ENCODE measurements at regions not wholly inside any gene's neighbourhood (a gene's known extent, or its start where the extent isn't known, plus 50 kb on each side); places are given as distances from the start of the nearest gene placed in this dataset.

- intact Hi-C loops (cut with micrococcal nuclease) (no loop called here), dilution Hi-C loops (cut with MboI; ENCODE audit: extremely low pct_ligation_motif_present, low sequenced_read_pairs) (no loop called here)
- CTCF ChIA-PET = no interaction called here
- Histone ChIP-seq H3K9me1 (replicated peaks; ENCODE audit: control insufficient read depth, extremely low read depth, insufficient read depth, low read length) (no peaks in the 10 kb centered on the region), H3K4me3 (replicated peaks in 1 of 3; ENCODE audit: insufficient read depth in 1 of 3, low read depth in 1 of 3, low read length in 3 of 3) (no peak overlapping the region), H2AFZ (ENCODE audit: low read depth, low read length) (no peak overlapping the region), H3K4me1 (ENCODE audit: control insufficient read depth, extremely low read depth, insufficient read depth, low read length) (no peaks in the 10 kb centered on the region), H3K27ac (ENCODE audit: insufficient read depth, low read depth, low read length) (no peak overlapping the region), H3K27me3 (ENCODE audit: control insufficient read depth in 2 of 2, insufficient read depth in 2 of 2, low read length in 2 of 2) (no peaks in the 10 kb centered on the region), H3K9ac (replicated peaks; ENCODE audit: extremely low read depth, insufficient read depth, low read length) (no peak overlapping the region), H3K79me2 (ENCODE audit: control insufficient read depth, insufficient read depth, low read length) (no peaks in the 10 kb centered on the region), H3K9me3 (replicated peaks; ENCODE audit: control insufficient read depth, insufficient read depth, low read length) (no peaks in the 10 kb centered on the region), H3K36me3 (ENCODE audit: control insufficient read depth in 2 of 2, extremely low read depth in 1 of 2, insufficient read depth in 2 of 2, low read length in 2 of 2) (no peaks in the 10 kb centered on the region), H4K20me1 (replicated peaks; ENCODE audit: control insufficient read depth, extremely low read depth, insufficient read depth, low read length) (no peaks in the 10 kb centered on the region), H3K4me2 (ENCODE audit: insufficient read depth, low read length) (no peak overlapping the region)
- POLR2A ChIA-PET = no interaction called here
- no TSS peak for BruUV-seq (replicated peaks)
- FAIRE-seq (no peak), DNase-seq (ENCODE audit: low read depth, low spot score) (no peak)
- no peak for TF ChIP-seq FOS (IDR thresholded peaks at IDR 0.05; ENCODE audit: borderline replicate concordance, insufficient read depth, low read length)
- TF ChIP-seq POLR2A (IDR thresholded peaks at IDR 0.05; ENCODE audit: low read depth, low read length) = no peak
- TF ChIP-seq JUN (IDR thresholded peaks at IDR 0.05; ENCODE audit: borderline replicate concordance, insufficient read depth, insufficient read length, low read depth) = no peak
- no peak for TF ChIP-seq CTCF (IDR thresholded peaks at IDR 0.05; ENCODE audit: extremely low read depth in 1 of 2, insufficient read depth in 1 of 2, low read depth in 1 of 2, low read length in 2 of 2)
- no peak for TF ChIP-seq MYC (IDR thresholded peaks at IDR 0.05; ENCODE audit: low read depth, low read length)
- TF ChIP-seq MAX (IDR thresholded peaks at IDR 0.05; ENCODE audit: insufficient read depth, insufficient read length) = no peak
Measured at GRCh38 chr6:105757512-105758200, 328.5 kb upstream of the PRDM1 start.

- Histone ChIP-seq H3K9me1 (replicated peaks; ENCODE audit: control insufficient read depth, extremely low read depth, insufficient read depth, low read length) (no peaks in the 10 kb centered on the region), H3K79me2 (ENCODE audit: control insufficient read depth, insufficient read depth, low read length) (no peaks in the 10 kb centered on the region), H3K9me3 (replicated peaks; ENCODE audit: control insufficient read depth, insufficient read depth, low read length) (no peaks in the 10 kb centered on the region), H3K27me3 (ENCODE audit: control insufficient read depth in 2 of 2, insufficient read depth in 2 of 2, low read length in 2 of 2) (no peaks in the 10 kb centered on the region), H3K4me3 (replicated peaks in 1 of 3; ENCODE audit: insufficient read depth in 1 of 3, low read depth in 1 of 3, low read length in 3 of 3) (no peak overlapping the region), H3K27ac (ENCODE audit: insufficient read depth, low read depth, low read length) (no peak overlapping the region), H3K9ac (replicated peaks; ENCODE audit: extremely low read depth, insufficient read depth, low read length) (no peak overlapping the region), H3K4me1 (ENCODE audit: control insufficient read depth, extremely low read depth, insufficient read depth, low read length) (no peaks in the 10 kb centered on the region), H3K36me3 (ENCODE audit: control insufficient read depth in 2 of 2, extremely low read depth in 1 of 2, insufficient read depth in 2 of 2, low read length in 2 of 2) (no peaks in the 10 kb centered on the region), H3K4me2 (ENCODE audit: insufficient read depth, low read length) (no peak overlapping the region), H4K20me1 (replicated peaks; ENCODE audit: control insufficient read depth, extremely low read depth, insufficient read depth, low read length) (no peaks in the 10 kb centered on the region), H2AFZ (ENCODE audit: low read depth, low read length) (no peak overlapping the region)
- intact Hi-C loops (cut with micrococcal nuclease) (no loop called here), dilution Hi-C loops (cut with MboI; ENCODE audit: extremely low pct_ligation_motif_present, low sequenced_read_pairs) (no loop called here)
- POLR2A ChIA-PET = no interaction called here
- BruUV-seq (replicated peaks) = no TSS peak
- TF ChIP-seq CTCF (IDR thresholded peaks at IDR 0.05; ENCODE audit: extremely low read depth in 1 of 2, insufficient read depth in 1 of 2, low read depth in 1 of 2, low read length in 2 of 2) (no peak), POLR2AphosphoS5 (IDR thresholded peaks at IDR 0.05; ENCODE audit: insufficient read depth, low read depth, low read length) (no peak), EZH2 (IDR thresholded peaks at IDR 0.05; ENCODE audit: borderline replicate concordance, low read depth, low read length, severe bottlenecking) (no peak), JUN (IDR thresholded peaks at IDR 0.05; ENCODE audit: borderline replicate concordance, insufficient read depth, insufficient read length, low read depth) (no peak), FOS (IDR thresholded peaks at IDR 0.05; ENCODE audit: borderline replicate concordance, insufficient read depth, low read length) (no peak), MAX (IDR thresholded peaks at IDR 0.05; ENCODE audit: insufficient read depth, insufficient read length) (no peak), MYC (IDR thresholded peaks at IDR 0.05; ENCODE audit: low read depth, low read length) (no peak), POLR2A (IDR thresholded peaks at IDR 0.05; ENCODE audit: low read depth, low read length) (no peak), GATA2 (IDR thresholded peaks at IDR 0.05; ENCODE audit: insufficient read depth, insufficient read length, low read depth, low read length) (no peak)
- FAIRE-seq (no peak), DNase-seq (ENCODE audit: low read depth, low spot score) (no peak)
- CTCF ChIA-PET = no interaction called here
Measured at GRCh38 chr6:105755885-105756284, 330.3 kb upstream of the PRDM1 start.
